ENCODE measurements at regions not wholly inside any gene's neighbourhood (a gene's known extent, or its start where the extent isn't known, plus 50 kb on each side); places are given as distances from the start of the nearest gene placed in this dataset.

DNA sequence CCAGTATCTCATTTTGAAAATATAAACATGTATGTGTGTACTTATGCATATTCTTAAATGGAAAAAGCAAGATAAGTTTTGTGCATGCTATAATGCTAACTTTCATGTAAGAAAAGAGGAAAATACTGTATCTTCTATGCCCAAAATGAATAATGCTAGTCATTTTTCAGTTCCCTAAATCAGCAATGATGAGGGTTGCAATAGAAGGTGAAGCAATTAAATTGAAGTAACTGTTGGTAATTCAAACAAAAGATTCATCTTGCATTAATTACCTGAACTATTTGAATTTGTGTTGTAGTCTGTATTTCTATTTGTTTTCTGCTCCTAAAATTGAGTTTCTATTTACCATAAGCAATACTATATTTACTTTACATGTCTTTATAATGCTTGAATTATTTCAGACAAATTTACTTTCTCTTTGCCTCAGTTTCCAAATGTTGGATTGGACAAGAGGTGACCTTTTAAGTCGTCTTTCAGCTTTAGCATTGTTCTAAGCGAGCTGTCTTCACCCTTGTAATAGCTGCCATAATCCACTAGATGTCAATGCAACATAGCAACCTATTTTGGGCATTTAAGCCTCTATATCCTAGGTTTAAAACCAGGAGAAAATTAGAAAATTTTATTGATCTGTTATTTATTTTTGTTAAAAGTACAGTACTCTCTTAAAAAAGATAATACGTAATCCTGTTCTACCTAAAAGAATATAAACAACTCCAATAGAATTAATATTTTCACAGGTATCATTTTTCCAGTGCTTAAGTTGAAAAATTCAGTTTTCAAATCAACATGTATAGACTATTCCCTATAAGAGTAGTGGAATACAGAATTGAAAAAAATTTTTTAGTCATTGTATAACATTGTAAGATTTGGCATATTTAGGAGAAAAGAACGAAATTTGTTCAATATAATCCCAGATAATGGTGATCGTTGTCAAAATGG lies 52.3 kb upstream of the IFNGR1 start:
- Histone ChIP-seq H3K36me3 (ENCODE audit: control insufficient read depth in 2 of 2, insufficient read depth in 1 of 2, low read length in 2 of 2) (no peaks in the 10 kb centered on the region), H3K4me1 (ENCODE audit: control insufficient read depth, insufficient read depth, low read length) (no peaks in the 10 kb centered on the region), H3K27ac (ENCODE audit: extremely low read depth, low read depth, low read length) (no peak overlapping the region), H3K9me3 (ENCODE audit: control insufficient read depth, insufficient read depth, low read depth, low read length) (no peaks in the 10 kb centered on the region), H3K4me3 (ENCODE audit: low read depth, low read length) (no peak overlapping the region)
- no peak for TF ChIP-seq ZNF658 (tag by site-specific recombination; IDR thresholded peaks at IDR 0.05)
- TF ChIP-seq ZNF214 (tag by site-specific recombination; IDR thresholded peaks at IDR 0.05; ENCODE audit: borderline replicate concordance), result no peak
- no peak for TF ChIP-seq ZNF157 (tag by site-specific recombination; IDR thresholded peaks at IDR 0.05)
- TF ChIP-seq ZNF654 (tag by site-specific recombination; IDR thresholded peaks at IDR 0.05; ENCODE audit: low read depth), result peak; percentile 91
- TF ChIP-seq KLF1 (tag by site-specific recombination; IDR thresholded peaks at IDR 0.05), result no peak
- TF ChIP-seq ZNF155 (tag by site-specific recombination; IDR thresholded peaks at IDR 0.05), result no peak
- TF ChIP-seq BCL6B (tag by site-specific recombination; IDR thresholded peaks at IDR 0.05), result no peak
- TF ChIP-seq AEBP2 (tag by site-specific recombination; IDR thresholded peaks at IDR 0.05; ENCODE audit: borderline replicate concordance), result no peak
- TF ChIP-seq ZBTB6 (tag by site-specific recombination; IDR thresholded peaks at IDR 0.05), result no peak
- 0 out of 2 replicates have a peak, but pooled peaks have one; percentile 9 for TF ChIP-seq ZNF184 (tag by site-specific recombination; IDR thresholded peaks at IDR 0.05)
- no peak for TF ChIP-seq ZNF23 (tag by site-specific recombination; IDR thresholded peaks at IDR 0.05; ENCODE audit: borderline replicate concordance)
- TF ChIP-seq ZNF174 (tag by site-specific recombination; IDR thresholded peaks at IDR 0.05), result no peak
- no peak for TF ChIP-seq ZNF223 (tag by site-specific recombination; IDR thresholded peaks at IDR 0.05)
- no peak for TF ChIP-seq ZNF10 (tag by site-specific recombination; IDR thresholded peaks at IDR 0.05)
- TF ChIP-seq ZNF585B (tag by site-specific recombination; IDR thresholded peaks at IDR 0.05), result no peak
- no peak for TF ChIP-seq ZNF580 (tag by site-specific recombination; IDR thresholded peaks at IDR 0.05)
- TF ChIP-seq ZNF707 (tag by site-specific recombination; IDR thresholded peaks at IDR 0.05), result no peak
- CTCF ChIA-PET, result interaction anchor here (0.7 to 3.1 kb wide), 22 partner anchors 8 to 733 kb away, joined by 3 to 52 read pairs (median 5); no protein-coding TSS in a partner anchor
- POLR2A ChIA-PET, result interaction anchor here (0.8 kb wide), 1 partner anchor 43 kb away, joined by 7 read pairs; no protein-coding TSS in a partner anchor

DNA sequence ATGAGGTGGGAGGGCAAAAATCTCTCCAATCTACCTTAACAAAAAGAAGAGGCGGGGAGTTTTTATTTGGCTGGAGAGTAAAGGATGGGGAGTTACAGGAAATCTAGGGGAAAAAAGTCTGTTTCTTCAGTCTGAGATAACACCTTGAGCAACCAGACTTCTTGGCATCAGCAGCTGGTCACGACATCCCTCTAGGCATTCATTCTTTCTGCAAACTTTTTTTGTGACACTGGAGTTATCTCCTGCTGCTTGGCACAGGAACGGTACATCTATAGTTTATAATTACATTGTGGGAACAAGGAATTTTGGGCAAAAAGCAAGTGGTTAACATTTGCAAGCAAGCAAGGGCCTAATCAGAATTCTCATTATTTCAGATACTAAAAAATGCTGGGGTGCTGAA lies 50.6 kb upstream of the IFNGR1 start:
- H3K4me3 ChIP-seq (ENCODE audit: low read depth, low read length), result no peak overlapping the region
- H3K27ac ChIP-seq (ENCODE audit: extremely low read depth, low read depth, low read length), result no peak overlapping the region
- ChIA-PET POLR2A (no interaction called here), CTCF (interaction anchor here (0.7 to 3.1 kb wide), 8 partner anchors 14 to 320 kb away, joined by 3 to 52 read pairs (median 6); no protein-coding TSS in a partner anchor)
- no peak for TF ChIP-seq ZNF645 (tag by site-specific recombination; IDR thresholded peaks at IDR 0.05)
- TF ChIP-seq, protein P1, sequence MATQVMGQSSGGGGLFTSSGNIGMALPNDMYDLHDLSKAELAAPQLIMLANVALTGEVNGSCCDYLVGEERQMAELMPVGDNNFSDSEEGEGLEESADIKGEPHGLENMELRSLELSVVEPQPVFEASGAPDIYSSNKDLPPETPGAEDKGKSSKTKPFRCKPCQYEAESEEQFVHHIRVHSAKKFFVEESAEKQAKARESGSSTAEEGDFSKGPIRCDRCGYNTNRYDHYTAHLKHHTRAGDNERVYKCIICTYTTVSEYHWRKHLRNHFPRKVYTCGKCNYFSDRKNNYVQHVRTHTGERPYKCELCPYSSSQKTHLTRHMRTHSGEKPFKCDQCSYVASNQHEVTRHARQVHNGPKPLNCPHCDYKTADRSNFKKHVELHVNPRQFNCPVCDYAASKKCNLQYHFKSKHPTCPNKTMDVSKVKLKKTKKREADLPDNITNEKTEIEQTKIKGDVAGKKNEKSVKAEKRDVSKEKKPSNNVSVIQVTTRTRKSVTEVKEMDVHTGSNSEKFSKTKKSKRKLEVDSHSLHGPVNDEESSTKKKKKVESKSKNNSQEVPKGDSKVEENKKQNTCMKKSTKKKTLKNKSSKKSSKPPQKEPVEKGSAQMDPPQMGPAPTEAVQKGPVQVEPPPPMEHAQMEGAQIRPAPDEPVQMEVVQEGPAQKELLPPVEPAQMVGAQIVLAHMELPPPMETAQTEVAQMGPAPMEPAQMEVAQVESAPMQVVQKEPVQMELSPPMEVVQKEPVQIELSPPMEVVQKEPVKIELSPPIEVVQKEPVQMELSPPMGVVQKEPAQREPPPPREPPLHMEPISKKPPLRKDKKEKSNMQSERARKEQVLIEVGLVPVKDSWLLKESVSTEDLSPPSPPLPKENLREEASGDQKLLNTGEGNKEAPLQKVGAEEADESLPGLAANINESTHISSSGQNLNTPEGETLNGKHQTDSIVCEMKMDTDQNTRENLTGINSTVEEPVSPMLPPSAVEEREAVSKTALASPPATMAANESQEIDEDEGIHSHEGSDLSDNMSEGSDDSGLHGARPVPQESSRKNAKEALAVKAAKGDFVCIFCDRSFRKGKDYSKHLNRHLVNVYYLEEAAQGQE (tag by site-specific recombination; IDR thresholded peaks at IDR 0.05), result no peak
- TF ChIP-seq, protein P2, sequence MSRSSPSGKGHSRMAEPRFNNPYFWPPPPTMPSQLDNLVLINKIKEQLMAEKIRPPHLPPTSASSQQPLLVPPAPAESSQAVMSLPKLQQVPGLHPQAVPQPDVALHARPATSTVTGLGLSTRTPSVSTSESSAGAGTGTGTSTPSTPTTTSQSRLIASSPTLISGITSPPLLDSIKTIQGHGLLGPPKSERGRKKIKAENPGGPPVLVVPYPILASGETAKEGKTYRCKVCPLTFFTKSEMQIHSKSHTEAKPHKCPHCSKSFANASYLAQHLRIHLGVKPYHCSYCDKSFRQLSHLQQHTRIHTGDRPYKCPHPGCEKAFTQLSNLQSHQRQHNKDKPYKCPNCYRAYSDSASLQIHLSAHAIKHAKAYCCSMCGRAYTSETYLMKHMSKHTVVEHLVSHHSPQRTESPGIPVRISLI (tag by site-specific recombination; IDR thresholded peaks at IDR 0.05), result no peak
- no peak for TF ChIP-seq SETDB1 (IDR thresholded peaks at IDR 0.05; ENCODE audit: insufficient read length, low read length)
- no peak for TF ChIP-seq ZNF707 (tag by site-specific recombination; IDR thresholded peaks at IDR 0.05)
- no peak for TF ChIP-seq KLF8 (tag by site-specific recombination; IDR thresholded peaks at IDR 0.05)
- no peak for TF ChIP-seq GLI4 (tag by site-specific recombination; IDR thresholded peaks at IDR 0.05)
- TF ChIP-seq ZNF600 (tag by site-specific recombination; IDR thresholded peaks at IDR 0.05), result no peak
- no peaks in the 10 kb centered on the region for H3K36me3 ChIP-seq (ENCODE audit: control insufficient read depth in 2 of 2, insufficient read depth in 1 of 2, low read length in 2 of 2)
- H3K9me3 ChIP-seq (ENCODE audit: control insufficient read depth, insufficient read depth, low read depth, low read length), result no peaks in the 10 kb centered on the region
- 0 out of 2 replicates have a peak, but pooled peaks cover 3% of the 10 kb centered on the region for H3K4me1 ChIP-seq (ENCODE audit: control insufficient read depth, insufficient read depth, low read length)
